ENCODE measurements at regions not wholly inside any gene's neighbourhood (a gene's known extent, or its start where the extent isn't known, plus 50 kb on each side); places are given as distances from the start of the nearest gene placed in this dataset.
A peak's percentile ranks its signal among the peaks of the same experiment; 100 is the strongest.
"Not testable (repeated sequence)": the region's sequence is repeated elsewhere in the genome, so short reads cannot be mapped to it uniquely, and the experiment has no call there.

DNA sequence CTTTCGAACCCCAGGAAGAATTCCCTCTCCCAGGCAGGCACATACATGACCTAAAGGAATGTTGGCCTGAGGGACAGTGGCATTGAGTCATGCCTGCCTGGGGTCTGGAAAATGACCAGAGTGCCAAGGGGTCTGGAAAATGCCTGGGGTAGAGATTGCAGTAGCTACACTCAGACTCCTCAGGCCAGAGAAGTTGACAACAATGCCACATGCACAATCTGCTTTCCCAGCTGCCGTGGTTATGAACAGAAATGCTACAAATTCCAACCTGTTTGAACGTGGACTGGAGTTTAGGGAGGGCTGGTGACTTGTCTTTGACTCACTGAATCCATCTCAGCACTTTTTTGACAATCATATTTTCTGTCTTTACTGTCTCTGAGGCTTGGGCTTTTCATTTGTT, 250.0 kb downstream of the ABCC12 start:
- no peak for DNase-seq (ENCODE audit: low spot score)

DNA sequence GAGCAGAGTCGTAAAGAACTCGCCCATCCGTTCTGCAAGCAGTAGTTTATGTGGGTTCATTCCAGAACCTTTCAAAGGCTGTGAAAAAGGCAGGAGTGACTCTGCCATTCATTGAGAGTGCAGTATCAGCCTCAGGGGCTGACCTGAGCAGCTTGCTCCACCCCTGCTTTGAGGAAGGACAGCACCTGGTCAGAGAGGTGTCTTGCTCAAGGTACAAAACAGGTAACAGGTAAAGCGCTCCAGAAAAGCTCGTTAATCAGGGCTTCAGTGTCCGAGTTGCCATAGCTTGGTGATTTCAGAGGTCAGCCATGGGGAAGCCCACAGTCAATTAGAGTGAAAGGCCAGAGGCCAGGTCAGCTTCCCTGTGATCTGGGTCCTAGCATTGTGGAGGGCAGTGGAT, 251.1 kb downstream of the ABCC12 start:
- no peak for DNase-seq (ENCODE audit: low spot score)

DNA sequence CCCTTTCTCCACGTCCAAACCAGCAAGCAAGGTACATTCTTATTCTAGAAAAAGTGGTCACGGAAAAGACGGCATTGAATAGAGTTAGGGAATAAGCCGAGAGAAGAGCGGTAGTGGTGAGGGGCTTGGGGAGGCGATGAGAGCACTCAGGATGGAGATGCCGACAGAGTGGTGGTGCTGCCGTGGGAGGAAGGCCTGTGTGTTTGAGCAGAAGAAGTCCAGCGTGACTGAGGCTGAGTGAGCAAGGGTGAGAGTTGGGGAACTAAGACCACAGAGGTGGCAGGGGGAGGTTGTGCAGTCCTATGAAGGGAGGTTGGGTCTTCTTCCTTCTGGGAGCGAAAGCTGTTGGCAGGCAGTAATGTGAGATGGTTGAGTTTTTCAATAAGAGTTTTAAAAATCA, 252.3 kb downstream of the ABCC12 start:
- DNase-seq (ENCODE audit: low spot score), result no peak

DNA sequence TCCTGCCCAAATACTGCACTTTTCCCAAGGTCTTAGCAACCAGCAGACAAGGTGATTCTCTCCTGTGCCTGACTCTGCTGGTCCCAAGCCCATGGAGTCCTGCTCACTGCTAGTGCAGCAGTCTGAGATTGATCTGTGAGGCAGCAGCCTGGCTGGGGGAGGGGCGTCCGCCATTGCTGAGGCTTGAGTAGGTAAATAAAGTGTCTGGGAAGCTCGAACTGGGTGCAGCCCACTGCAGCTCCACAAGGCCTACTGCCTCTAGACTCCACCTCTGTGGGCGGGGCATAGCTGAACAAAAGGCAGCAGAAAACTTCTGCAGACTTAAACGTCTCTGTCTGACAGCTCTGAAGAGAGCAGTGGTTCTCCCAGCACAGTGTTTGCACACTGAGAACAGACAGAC, 258.7 kb downstream of the ABCC12 start:
- DNase-seq (ENCODE audit: low spot score), result not testable (repeated sequence)

DNA sequence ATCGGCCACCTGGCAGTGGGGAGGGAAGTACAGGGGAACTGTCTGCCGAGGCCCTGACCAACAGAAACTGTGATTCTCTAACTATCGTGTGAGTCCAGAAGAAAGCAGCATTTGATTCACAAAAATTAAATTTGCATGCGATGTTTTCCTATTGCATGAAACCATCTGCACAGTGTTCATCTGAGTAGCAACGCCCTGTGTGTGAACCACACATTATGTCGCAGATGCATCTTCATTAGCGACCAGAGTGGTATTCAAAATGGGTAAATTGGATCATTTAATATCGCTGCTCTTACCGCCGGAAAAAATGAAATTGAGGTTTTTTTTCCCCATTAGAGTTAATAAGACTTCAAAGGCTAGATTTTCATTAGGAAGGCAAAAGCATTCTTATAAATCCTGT, 260.6 kb downstream of the ABCC12 start:
- DNase-seq (ENCODE audit: low spot score), result no peak

DNA sequence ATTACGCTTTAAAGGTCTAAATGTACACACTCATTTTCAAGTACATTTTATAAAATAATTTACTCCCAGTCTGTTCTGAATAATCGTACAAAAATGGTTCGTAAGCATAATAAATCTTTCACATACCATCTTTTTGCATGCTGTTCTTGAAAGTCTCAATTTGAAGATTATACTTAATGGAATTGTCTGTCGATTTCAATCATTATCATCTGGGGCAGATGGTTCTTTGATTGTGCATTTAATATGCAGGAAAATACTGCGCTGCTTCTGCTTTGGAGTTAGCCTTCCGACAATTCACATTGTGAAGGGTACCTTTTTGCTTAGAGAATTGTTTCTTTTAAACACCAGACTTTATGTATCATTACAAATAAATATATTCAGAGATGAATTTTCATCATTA, 262.8 kb downstream of the ABCC12 start:
- no peak for DNase-seq (ENCODE audit: low spot score)

DNA sequence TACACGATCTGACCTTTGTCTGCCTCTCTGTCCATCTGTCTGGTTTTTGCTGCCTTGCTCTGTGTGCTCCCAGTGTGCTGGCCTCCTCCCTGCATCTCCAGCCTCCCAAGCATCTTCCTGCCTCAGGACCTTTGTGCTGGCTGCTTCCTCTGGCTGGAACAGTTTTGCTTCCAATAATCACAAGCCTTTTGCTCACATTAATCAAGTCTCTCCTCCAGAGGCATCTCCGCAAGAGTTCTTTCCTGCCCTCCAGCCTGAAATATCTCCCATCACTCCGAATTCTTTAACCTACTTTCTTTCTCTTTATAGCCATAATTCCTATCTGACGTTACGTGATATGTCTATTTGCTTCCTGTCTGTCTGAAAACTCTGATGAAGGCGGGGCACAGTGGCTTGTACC, 267.1 kb downstream of the ABCC12 start:
- DNase-seq (ENCODE audit: low spot score), result no peak

DNA sequence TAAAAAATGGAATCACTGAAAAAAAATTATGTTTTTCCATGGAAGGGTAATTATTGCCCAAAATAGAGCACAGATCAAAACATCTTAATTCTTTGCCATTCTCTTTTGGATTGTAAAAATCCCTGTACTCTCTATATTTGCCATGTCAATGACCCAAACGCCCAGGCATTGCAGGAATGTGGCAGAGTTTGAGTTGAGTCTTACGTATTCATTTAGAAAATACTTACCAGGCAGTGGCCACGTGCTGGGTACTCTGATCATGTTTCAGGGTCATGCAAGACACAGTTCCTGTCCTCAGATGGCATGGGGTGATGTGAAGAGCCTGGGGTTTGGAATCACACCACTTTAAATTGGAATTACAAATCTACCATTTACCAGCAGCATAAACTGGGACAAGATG, 267.7 kb downstream of the ABCC12 start:
- DNase-seq (ENCODE audit: low spot score), result no peak

DNA sequence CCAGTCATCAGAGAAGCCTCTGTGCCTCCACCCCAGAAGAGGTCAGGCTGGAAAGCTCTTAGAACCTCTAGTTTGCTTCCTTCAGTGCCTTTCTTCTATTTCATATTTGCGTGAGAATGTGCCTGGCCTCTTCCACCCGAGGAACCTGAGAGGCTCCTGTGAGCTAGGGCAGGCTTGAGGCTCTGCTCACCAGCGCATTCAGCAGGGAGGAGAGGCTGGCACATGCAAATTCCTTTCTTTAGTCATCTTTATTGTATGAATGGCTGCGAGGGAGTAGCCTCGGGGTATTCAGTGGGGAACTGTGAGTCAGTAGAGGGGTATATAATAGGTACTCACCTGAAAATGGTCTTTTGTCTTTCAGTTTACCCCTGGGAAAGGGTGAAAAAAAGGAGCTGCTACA, 268.3 kb downstream of the ABCC12 start:
- DNase-seq (ENCODE audit: low spot score), result no peak

DNA sequence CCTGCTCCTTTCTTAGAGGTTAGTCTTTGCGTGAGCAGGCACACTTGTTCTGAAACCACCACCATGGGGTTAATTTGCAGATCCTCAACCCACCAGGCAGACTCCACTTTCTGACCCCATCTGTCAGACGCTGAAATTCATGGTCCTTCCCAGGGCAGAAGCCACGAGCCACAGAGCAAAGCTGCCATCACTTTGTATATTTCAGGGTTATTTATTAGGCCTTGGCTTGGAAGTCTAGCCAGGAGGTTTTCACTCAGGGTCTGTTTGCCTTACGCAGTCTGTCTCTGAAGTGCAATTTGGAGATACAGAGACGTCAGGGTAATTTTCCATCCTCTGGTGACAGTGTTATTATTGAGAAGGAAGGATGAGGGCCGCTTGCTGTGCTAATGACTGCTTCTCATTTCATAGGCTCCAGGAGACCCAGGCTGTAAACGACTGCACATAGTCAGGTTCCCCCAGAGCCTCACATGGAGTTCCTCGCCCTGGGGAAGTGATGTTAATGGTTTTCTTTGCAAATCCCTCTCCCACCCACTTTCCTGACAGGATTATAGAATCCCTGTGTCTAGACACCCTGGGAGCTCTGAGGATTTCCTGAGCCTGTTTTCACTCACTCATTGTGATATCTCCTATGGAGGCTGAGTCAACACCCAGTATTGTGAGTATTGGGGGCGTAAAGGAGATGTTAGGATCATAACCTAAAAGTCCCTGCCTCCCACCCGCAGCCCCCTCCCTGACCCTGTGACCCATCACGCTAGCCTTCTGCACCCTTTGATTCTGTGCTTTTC, 269.0 kb downstream of the ABCC12 start:
- DNase-seq (ENCODE audit: low spot score), result peak; percentile 29

DNA sequence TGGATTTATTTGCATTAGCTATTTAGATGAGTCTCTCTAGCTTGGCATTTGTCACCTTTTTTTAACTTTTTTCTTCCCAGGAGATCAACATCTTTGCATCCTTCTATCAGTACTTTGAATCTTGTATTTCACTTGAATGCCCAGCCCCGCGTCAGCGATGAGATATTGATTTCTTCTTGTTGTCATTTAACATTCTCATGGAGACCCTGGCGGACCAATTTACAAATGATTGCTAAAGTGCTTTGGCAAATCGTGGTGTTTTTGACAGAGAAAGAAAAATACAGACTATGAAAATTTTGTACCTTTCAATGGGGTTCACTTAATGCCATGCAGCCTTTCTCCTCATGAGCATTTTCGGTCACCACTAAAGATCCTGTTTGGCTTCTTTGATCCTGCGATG, 269.7 kb downstream of the ABCC12 start:
- no peak for DNase-seq (ENCODE audit: low spot score)

DNA sequence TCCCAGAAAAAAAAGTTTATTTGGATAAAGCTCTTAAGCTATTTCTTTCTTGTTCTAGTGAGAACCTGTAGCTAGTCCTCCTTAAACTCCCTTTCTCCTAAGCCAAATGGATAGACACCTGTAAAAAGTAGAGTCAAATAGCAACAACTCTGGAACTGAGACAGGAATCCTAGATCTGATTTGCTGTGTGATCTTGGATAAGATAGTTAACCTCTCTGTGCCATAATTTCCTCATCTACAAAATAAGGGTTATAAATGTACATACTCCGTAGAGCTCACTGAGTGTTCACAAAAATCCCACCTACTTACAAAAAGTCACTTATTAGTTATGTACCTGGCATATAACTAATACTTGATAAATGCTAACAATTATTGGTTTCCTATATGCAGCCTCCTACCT, 270.3 kb downstream of the ABCC12 start:
- no peak for DNase-seq (ENCODE audit: low spot score)

DNA sequence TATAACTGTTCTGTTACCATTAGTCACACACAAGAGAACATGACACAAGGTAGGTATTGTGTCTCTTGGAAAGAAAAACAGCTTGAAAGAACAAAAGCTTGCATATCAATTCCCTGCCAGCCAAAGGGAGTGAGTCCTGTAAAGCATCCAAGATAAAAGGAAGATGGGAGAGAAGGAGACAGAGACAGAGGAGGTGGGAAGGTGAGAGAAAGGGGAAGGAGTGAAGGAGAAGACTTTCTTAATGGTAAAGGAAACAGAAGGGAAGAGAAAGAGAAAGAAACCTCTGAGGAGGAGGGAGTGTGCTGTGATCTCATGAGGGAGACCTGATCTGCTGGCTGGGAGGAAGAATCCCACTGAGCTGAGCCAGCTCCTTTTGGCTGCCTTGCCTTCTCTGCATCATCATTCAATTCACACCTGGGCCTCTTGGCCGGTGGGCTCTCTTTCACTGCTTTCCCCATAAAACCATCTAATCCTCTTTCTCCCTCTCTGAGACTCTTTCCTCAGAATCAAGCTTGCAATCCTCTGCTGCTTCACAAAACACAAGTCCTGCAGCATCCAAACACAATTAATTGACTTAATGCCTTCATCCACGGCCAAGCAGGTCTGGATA, 271.6 kb downstream of the ABCC12 start:
- no peak for DNase-seq (ENCODE audit: low spot score)

DNA sequence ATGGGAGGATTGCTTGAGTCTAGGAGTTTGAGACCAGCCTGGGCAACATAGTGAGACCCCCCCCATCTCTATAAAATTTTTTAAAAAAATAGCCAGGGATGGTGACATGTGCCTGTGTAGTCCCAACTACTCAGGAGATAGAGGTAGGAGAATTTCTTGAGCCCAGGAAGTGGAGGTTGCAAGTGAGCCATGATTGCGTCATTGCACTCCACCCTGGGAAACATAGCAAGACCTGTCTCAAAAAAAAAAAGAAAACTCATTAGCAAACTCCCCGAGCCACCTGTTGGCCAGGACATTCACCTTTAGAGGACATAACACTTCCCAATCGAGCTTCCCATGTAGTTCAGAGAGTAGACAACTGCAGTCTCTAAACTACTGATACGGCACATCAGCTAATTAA, 274.2 kb downstream of the ABCC12 start:
- no peak for DNase-seq (ENCODE audit: low spot score)

DNA sequence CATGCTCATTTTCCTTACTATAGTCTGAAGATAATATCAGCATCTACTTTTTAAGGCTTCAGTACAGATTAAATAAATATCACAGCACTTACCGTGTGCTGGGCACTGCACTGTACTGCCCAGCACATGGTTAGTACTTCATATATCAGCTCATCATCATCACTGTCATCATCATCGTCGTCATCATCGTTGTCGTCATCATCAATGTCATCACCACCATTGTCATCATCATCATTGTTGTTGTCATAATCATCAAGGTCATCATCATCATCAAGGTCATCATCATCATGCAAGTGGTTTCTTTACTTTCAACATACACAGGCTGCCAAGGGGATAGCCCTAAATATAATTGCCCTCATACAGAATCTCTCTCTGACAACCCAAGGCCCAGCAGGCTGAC, 275.1 kb downstream of the ABCC12 start:
- no peak for DNase-seq (ENCODE audit: low spot score)

DNA sequence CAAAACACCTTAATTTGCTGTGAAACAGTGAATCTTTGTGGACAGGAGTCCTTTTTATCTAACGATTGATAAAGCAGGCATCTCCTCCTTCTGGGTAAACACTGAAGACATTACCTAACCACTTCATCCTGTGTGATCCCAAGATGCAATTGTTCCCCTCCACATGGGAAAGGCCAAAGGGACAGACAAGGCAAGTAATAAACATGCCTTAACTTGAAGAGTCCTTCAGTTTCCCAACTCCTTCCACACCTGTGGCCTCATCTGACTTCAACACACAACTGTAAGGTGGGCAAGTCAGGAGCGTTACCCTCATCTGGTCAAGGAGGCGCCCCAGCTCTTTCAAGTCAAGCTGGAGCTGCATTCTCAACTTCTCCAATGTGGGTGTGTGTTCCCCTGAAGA, 278.6 kb downstream of the ABCC12 start:
- DNase-seq (ENCODE audit: low spot score), result no peak

DNA sequence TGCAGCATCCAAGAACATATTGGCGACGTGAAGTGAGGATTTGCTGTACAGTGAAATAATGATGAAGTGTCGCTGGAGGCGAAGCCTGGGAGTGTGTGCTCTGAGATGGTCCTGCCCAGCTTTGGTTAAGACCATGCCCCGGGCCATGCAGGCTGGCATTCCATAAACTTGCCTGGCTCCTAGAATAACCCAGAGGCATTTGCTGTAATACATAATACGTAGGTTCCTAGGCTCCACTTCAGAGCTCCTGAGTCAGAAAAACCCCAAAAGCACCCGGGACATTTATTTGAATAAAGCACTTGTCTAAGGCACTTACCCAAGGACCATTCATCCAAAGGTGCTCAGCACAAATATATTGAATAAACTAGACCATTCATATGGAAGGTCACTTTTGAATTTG, 279.3 kb downstream of the ABCC12 start:
- no peak for DNase-seq (ENCODE audit: low spot score)

DNA sequence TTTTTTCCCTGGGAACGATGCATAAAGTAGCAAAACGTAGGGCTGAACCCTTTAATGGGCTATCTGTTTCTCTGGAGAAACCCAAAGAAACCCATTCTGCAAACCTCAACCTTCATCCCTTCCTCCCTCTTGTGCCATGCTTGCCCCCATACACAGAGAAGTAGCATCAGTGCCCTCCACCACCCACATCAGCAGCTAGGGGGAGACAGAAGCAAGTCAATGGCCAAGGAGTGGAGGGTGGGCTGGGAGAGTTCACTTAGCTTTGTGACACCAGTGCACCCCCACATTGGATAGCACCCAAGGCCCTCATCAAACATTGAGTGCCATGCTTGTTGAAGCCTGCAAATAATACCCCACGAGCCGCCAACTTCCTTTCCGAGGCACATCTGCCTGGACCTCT, 282.4 kb downstream of the ABCC12 start:
- no peak for DNase-seq (ENCODE audit: low spot score)

DNA sequence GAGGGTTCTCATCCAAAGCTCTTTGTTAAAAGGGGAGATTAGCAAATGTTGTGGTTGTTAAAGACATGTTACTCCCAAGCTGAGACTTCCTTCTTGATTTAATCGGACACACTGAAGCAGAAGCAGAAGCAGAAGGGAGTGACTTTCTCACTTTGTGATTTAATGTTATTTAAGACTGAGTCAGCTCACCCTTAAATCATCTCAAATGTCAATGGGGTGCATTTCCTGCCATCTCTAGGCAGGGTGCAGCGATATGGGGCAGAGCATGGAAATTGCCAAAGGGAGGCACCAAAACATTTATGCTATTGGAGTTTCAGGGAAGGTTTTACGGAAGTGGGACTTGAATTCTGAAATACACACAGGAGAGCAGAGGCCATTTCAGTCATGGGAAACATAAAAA, 283.6 kb downstream of the ABCC12 start:
- no peak for DNase-seq (ENCODE audit: low spot score)

DNA sequence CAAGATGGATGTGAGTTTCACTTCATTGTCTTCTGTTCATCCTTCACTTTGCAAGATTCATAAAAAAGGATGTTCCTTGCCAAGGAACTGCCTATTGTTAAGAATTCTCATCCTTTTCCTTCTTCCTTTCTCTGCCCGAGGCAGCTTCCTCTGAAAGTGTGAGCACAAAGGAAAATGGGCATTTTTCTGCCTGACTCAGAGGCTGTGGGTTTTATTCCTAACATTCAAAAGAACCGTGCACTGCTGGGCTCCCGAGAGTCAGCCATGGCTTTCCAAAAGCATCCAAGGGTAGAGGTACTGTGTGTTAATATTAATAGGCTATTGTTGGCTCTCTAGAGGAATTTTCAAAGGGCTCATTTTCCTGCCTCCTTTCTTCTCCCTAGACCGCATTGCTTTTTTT, 289.4 kb downstream of the ABCC12 start:
- DNase-seq (ENCODE audit: low spot score), result no peak

DNA sequence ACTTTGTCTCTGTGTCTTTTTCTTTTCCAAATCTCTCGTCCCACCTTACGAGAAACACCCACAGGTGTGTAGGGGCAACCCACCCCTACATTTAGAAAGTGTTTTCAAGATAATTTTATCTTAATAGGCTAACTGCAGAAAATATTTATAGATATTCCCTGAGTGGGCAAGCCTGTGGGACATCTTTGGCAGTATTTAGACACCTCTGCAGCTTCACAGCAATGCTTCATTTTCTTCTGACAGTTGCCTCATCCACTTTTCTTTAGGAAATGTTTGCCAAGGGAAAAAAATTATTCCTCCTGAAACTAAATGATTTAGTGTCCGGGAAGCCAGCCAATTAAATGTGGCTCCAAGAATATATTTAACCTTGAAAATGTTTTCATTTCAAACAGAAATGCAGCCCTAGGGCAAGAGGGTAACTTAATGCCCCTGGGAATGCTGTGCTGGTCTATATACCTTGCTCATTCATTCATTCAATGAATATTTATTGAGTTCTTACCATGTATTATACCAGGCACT, 290.4 kb downstream of the ABCC12 start:
- no peak for DNase-seq (ENCODE audit: low spot score)

DNA sequence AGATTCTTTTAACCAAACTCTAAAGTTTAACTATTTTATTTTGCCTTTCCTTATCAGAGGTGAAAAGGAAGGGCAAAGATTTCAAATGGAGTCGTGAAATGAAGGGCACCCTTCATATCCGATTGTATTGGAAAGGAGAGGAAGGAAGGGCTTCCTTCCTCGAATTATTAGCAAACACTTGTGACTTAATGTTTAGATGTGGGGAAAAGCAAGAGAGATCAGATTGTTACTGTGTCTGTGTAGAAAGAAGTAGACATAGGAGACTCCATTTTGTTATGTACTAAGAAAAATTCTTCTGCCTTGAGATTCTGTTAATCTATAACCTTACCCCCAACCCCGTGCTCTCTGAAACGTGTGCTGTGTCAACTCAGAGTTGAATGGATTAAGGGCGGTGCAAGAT, 291.5 kb downstream of the ABCC12 start:
- not testable (repeated sequence) for DNase-seq (ENCODE audit: low spot score)

DNA sequence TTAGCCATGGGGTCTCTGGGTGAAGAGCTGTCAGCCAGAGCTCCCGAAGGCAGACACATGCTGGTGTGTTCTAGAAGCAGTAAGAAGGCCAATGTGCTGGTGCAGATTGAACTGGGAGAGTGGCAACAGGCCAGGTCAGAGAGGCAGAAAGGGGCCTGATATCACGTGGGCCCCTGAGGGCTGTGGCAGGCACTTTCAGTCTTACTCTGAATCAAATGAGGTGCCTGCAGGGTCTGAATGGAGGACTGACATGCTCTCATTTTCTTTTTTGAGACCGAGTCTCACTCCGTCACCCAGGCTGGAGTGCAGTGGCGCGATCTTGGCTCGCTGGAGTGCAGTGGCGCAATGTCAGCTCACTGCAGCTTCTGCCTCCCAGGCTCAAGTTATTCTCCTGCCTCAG, 293.8 kb downstream of the ABCC12 start:
- DNase-seq (ENCODE audit: low spot score), result no peak
